ENCODE measurements at regions not wholly inside any gene's neighbourhood (a gene's known extent, or its start where the extent isn't known, plus 50 kb on each side); places are given as distances from the start of the nearest gene placed in this dataset.

DNA sequence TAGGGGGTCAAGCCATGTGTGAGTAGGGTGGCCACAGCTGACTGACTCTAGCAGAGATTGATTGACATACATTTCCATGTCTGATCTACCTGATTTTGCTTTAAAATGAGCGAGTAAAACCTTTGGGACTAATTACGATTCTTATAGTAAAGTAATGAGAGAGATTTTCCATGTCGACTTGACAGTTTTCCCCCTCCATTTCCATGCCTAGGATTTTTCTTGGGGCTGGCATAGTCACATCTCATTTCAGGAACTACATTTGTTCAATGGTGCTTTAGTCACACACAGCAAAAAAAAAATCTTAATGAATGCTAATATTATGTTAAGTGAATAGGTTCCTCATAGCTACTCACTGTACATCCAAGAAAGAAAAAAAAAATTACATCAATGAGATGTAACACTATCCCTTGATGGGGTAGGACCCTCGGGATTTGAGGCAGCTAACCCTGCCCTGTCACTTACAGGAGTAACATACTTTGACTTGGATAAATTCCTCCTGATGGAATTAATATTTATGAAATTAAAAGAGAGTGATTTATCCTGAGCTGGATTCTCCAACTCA lies 690.9 kb downstream of the TDRD15 start (continued):
- TF ChIP-seq, protein P1, sequence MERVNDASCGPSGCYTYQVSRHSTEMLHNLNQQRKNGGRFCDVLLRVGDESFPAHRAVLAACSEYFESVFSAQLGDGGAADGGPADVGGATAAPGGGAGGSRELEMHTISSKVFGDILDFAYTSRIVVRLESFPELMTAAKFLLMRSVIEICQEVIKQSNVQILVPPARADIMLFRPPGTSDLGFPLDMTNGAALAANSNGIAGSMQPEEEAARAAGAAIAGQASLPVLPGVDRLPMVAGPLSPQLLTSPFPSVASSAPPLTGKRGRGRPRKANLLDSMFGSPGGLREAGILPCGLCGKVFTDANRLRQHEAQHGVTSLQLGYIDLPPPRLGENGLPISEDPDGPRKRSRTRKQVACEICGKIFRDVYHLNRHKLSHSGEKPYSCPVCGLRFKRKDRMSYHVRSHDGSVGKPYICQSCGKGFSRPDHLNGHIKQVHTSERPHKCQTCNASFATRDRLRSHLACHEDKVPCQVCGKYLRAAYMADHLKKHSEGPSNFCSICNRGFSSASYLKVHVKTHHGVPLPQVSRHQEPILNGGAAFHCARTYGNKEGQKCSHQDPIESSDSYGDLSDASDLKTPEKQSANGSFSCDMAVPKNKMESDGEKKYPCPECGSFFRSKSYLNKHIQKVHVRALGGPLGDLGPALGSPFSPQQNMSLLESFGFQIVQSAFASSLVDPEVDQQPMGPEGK (tag by site-specific recombination; IDR thresholded peaks at IDR 0.05) = no peak
- TF ChIP-seq ZBTB20 (tag by site-specific recombination; IDR thresholded peaks at IDR 0.05) = no peak
- TF ChIP-seq ZNF366 (tag by site-specific recombination; conservative IDR thresholded peaks at IDR 0.05) = no peak
- TF ChIP-seq ZNF112 (tag by site-specific recombination; IDR thresholded peaks at IDR 0.05) = no peak
- TF ChIP-seq ZNF133 (tag by site-specific recombination; IDR thresholded peaks at IDR 0.05) = no peak
- TF ChIP-seq, protein P2, sequence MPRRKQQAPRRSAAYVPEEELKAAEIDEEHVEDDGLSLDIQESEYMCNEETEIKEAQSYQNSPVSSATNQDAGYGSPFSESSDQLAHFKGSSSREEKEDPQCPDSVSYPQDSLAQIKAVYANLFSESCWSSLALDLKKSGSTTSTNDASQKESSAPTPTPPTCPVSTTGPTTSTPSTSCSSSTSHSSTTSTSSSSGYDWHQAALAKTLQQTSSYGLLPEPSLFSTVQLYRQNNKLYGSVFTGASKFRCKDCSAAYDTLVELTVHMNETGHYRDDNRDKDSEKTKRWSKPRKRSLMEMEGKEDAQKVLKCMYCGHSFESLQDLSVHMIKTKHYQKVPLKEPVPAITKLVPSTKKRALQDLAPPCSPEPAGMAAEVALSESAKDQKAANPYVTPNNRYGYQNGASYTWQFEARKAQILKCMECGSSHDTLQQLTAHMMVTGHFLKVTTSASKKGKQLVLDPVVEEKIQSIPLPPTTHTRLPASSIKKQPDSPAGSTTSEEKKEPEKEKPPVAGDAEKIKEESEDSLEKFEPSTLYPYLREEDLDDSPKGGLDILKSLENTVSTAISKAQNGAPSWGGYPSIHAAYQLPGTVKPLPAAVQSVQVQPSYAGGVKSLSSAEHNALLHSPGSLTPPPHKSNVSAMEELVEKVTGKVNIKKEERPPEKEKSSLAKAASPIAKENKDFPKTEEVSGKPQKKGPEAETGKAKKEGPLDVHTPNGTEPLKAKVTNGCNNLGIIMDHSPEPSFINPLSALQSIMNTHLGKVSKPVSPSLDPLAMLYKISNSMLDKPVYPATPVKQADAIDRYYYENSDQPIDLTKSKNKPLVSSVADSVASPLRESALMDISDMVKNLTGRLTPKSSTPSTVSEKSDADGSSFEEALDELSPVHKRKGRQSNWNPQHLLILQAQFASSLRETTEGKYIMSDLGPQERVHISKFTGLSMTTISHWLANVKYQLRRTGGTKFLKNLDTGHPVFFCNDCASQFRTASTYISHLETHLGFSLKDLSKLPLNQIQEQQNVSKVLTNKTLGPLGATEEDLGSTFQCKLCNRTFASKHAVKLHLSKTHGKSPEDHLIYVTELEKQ (tag by site-specific recombination; IDR thresholded peaks at IDR 0.05; ENCODE audit: borderline replicate concordance) = no peak
- TF ChIP-seq MZF1 (tag by site-specific recombination; IDR thresholded peaks at IDR 0.05; ENCODE audit: borderline replicate concordance) = no peak
- no peak for TF ChIP-seq ZBTB1 (tag by site-specific recombination; IDR thresholded peaks at IDR 0.05)
- TF ChIP-seq ZNF350 (tag by site-specific recombination; IDR thresholded peaks at IDR 0.05) = no peak

DNA sequence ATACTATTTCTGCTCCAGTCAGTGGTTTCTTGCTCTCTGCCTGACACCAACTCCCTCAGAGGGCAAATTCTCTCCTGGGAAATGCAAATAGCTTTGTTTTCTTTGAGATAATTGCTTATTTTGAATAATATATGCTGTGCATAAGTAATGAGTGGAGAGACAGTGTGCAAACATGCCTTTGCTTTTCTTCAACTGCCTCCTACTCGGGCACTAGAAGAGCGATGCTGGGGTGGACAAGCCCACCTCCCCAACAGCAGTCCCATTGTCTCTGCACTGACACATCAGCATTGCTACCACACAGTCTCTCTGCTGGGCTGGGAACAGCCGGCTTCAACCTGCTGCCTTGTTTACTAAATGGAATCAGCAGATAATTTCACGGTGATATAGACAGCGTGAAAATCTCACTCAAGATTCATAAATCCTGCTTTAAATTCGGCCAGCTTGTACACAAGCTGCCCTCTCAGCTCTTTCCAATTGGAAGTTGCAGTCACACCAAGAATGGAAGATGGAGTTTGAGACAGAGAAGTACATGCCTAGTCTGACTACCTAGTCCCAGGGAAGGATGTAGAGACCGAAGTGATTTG lies 694.5 kb downstream of the TDRD15 start:
- POLR2A ChIA-PET = no interaction called here
- Histone ChIP-seq H3K36me3 (ENCODE audit: control insufficient read depth in 2 of 2, insufficient read depth in 1 of 2, low read length in 2 of 2) (no peaks in the 10 kb centered on the region), H3K4me1 (ENCODE audit: control insufficient read depth, insufficient read depth, low read length) (no peaks in the 10 kb centered on the region), H3K27ac (ENCODE audit: extremely low read depth, low read depth, low read length) (no peak overlapping the region), H3K9me3 (ENCODE audit: control insufficient read depth, insufficient read depth, low read depth, low read length) (no peaks in the 10 kb centered on the region), H3K4me3 (ENCODE audit: low read depth, low read length) (no peak overlapping the region)
- TF ChIP-seq ZNF174 (tag by site-specific recombination; IDR thresholded peaks at IDR 0.05) = no peak
- TF ChIP-seq ZNF157 (tag by site-specific recombination; IDR thresholded peaks at IDR 0.05) = no peak
- CTCF ChIA-PET = no interaction called here

DNA sequence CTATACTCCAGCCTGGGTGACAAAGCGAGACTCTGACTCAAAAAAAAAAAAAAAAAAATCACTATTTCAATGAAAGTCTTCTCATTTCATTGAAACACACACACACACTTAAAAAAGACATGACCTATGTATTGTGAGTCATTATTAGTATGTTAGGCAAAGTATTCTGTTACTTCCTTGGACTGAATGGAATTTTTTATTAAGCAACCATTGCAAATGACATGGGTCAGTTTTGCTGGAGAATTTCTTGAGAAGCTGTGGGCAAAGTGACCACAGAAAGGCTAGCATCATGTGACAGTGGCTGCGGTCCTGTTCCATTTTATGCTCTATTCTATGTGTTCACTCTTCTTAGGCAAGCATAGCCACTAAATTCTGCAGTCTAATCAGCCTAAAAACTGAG lies 695.7 kb downstream of the TDRD15 start:
- Histone ChIP-seq H3K9me3 (ENCODE audit: control insufficient read depth, insufficient read depth, low read depth, low read length) (no peaks in the 10 kb centered on the region), H3K4me3 (ENCODE audit: low read depth, low read length) (no peak overlapping the region), H3K4me1 (ENCODE audit: control insufficient read depth, insufficient read depth, low read length) (no peaks in the 10 kb centered on the region), H3K27ac (ENCODE audit: extremely low read depth, low read depth, low read length) (no peak overlapping the region), H3K36me3 (ENCODE audit: control insufficient read depth in 2 of 2, insufficient read depth in 1 of 2, low read length in 2 of 2) (no peaks in the 10 kb centered on the region)
- POLR2A ChIA-PET = no interaction called here
- TF ChIP-seq SETDB1 (IDR thresholded peaks at IDR 0.05; ENCODE audit: insufficient read length, low read length) (no peak), ZNF211 (tag by site-specific recombination; IDR thresholded peaks at IDR 0.05; ENCODE audit: low read depth) (no peak), ZNF792 (tag by site-specific recombination; IDR thresholded peaks at IDR 0.05) (no peak), GLIS1 (tag by site-specific recombination; IDR thresholded peaks at IDR 0.05) (no peak), ZNF677 (tag by site-specific recombination; IDR thresholded peaks at IDR 0.05) (no peak)
- TF ChIP-seq, protein P3, sequence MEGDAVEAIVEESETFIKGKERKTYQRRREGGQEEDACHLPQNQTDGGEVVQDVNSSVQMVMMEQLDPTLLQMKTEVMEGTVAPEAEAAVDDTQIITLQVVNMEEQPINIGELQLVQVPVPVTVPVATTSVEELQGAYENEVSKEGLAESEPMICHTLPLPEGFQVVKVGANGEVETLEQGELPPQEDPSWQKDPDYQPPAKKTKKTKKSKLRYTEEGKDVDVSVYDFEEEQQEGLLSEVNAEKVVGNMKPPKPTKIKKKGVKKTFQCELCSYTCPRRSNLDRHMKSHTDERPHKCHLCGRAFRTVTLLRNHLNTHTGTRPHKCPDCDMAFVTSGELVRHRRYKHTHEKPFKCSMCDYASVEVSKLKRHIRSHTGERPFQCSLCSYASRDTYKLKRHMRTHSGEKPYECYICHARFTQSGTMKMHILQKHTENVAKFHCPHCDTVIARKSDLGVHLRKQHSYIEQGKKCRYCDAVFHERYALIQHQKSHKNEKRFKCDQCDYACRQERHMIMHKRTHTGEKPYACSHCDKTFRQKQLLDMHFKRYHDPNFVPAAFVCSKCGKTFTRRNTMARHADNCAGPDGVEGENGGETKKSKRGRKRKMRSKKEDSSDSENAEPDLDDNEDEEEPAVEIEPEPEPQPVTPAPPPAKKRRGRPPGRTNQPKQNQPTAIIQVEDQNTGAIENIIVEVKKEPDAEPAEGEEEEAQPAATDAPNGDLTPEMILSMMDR (tag by site-specific recombination; IDR thresholded peaks at IDR 0.05) = no peak
- CTCF ChIA-PET = no interaction called here

Measured in HEK293 (cell line).